NCI-H226 (cell line): ENCODE measurements at regions not wholly inside any gene's neighbourhood (a gene's known extent, or its start where the extent isn't known, plus 50 kb on each side); places are given as distances from the start of the nearest gene placed in this dataset.

Experiments
- DNase-seq: peaks from one replicate; pipeline ENCODE4 v3.0.0-alpha.2; 2015

DNA sequence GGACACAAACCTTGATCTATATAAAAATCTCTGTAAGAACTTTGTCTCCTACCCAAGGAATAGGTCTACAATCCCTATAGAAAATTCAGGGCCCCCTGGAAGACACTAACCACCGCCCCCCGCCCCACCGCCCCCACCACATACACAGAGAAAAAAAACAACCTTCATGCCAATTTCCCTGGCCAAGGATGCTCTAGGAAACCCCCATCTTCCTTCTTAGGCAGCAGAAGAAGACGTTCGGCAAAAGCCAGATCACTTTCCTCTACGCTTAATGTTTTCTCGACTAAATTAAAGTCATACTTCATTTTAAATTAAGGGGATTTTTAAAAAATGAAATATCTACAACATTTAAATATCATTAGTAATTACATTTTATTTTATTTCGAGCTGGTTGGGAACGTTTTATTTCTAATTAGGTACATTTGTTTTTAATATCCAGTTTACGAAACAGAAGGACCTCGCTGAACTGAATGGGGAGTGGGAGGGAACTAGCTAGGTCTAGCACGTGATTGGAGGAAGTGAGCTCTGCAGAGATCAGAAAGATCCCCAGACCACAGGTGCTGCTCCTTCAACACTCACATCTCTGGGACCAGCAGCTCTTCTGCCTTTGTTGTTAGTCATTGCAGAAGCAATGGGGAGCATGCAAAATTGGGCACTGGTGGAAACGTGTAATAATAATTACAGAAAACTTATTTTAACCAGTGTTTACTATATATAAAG lies 472.3 kb downstream of the MN1 start:
- no peak for DNase-seq

DNA sequence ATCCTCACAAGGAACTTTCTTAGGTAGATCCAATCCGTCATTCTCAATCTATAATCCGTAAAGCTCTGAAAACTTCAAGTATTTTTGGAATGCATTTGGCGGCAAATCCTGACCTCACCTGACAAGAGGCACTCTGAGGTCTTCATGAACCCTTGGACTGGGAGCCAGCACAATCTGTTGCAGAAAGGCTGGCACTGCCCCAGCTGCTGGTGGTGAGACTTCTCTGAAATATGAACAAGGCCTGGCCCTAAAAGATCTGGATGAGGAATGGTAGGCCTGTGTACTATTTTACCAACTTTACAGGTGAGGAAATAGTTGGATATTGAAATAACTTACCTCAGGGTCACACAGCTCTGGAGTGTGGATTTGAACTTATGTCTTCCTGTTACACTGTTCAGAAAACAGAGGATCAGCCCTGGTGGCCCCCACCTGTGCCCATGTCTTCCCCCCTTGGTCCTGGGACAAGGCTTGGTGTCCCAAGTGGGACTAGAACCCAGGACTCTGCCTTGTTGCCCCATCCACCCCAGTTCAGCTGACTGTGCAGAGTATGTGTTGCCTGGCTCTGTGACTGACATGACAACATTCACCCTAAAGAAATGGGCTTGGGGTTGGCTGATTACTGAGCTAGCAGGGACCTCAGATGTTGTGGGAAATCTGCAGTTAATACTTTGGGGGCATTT lies 471.4 kb downstream of the MN1 start:
- no peak for DNase-seq

DNA sequence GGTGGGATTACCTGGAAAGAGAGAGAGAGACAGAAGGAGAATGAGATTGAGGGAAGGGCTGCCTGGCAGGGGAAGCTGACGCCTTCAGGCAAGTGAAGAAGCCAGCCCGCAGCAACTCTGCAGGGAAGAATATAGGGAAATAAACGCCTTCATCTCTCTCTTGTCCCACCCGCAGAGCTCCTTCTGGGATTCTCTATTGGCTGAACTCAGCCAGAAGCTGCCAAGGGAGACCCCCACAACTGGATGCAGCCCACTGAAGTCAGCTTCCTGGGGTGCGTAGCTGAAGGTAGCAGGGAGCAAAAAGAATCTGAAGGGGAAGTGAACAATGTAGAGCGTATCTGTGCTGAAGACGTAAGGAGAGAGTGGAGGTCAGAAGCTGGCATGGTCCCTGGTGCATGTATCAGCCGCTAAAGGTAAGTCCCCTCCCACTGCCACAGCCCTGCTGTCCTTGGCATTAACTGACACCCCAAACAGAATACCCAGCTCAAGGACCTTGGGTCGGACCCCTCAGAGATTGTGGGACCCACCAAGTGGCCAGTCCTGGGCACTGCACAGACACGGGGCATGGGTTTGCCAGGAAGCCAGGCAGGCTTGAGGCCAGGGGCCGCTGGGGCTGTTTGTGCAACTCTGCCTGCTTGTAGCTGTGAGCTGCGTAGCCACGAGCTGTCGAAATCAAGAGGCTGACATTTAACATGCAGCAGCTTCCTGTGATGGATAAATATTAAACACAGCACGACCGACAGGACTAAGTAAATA lies 469.9 kb downstream of the MN1 start:
- DNase-seq: no peak

DNA sequence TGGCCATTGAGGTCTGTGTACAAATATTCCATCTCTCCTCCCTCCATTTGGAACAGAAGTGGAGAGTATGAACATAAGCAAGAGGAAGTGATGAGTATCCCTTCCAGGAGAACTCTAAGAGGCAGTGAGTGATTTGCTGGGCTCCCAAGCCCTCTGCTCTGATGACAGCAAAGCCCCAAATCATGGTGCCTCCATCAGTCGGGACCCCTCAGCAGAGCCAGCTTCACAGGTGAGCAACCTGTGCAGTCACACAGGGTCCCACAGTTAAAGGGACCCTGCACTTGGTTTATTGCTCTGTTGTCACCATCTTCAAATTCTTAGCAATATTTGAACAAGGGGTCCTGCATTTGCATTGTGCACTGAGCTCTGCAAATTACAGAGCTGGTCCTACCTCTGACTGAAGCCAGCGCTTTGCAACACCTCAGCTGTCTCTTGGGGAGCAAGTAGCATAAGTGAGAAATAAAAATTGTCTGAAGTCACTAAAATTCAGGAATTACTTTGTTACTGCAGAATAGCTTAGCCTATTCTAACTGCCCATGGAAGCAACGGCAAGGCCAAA lies 466.4 kb downstream of the MN1 start:
- DNase-seq: no peak

DNA sequence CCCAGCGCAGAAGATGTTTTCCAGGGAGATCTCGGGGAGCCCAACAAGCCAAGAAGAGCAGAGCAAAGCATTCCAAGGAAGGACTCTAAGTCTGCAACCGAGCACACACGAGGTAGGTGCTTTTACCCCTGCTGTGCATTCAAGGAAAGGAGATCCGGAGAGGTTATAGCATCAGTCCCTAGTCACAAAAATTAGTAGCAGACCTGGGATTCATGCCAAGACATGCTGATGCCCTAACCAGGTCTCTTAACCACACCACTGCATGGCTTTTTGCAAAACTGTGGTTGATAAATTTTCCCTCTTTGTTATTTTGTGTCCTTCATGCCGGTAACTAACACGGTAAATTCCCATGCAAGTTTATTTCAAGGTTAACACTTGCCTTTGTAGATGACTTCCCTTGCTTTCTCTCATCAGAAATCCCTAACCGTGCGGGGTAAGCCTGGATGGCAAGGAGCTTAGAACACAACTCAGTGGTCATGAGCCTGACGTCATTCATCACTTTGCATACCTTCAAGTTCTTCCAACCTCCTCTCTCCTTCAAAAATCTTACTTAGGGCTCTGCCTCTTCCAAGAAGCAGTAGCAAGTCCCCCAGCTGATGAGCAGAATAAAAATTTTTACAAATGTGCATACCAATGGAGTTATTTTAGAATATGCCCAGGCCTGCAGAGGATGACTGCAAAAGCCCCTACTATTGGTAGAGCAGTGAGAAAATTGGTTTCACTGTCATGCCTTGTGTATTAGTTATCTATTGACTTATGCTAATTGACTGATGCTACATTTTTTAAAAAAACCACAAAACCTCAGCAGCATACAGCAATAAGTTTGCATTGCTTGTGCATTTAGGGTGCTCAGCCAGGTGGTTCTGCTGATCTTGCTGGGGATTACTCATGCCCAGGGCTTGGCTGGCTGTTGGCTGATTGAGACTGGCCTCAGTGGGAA lies 465.1 kb downstream of the MN1 start:
- DNase-seq: no peak

DNA sequence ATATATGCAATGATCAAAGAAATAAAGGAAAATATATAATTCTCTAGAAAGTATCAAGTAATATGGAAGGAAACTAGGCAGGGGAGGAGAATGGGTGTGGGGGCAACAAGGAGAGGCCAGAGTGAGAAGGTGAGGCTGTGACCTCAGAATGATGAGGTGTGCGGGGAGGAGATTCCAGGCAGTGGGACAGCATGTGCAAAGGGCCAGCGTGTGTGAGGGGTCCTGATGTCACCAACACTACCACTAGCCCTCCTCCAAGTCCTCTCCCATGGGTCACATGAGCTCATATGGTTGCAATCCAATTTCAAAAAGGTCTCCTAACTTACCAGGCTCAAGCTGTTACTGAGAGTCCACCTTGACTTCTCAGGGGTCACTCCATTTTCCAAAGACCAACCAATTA lies 463.9 kb downstream of the MN1 start:
- DNase-seq: no peak

DNA sequence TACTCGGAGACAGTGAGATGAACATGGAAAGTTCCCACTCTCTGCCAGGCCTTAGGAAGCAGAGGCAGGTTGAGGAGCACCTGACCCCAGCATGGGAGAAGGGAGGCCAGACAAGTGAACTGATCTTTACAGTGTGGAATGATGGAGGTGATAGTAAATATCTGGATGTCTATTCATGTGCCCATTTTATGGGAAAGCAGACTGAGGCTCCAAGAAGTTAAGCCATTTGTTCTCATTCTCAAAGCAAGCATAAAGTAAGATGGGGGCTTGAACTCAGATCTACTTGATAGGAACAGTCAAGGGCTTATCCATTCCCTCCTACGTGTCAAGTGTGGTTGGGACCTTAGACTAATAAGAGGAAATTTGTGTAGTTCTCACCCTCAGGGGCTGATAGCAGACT lies 461.5 kb downstream of the MN1 start:
- DNase-seq: no peak

DNA sequence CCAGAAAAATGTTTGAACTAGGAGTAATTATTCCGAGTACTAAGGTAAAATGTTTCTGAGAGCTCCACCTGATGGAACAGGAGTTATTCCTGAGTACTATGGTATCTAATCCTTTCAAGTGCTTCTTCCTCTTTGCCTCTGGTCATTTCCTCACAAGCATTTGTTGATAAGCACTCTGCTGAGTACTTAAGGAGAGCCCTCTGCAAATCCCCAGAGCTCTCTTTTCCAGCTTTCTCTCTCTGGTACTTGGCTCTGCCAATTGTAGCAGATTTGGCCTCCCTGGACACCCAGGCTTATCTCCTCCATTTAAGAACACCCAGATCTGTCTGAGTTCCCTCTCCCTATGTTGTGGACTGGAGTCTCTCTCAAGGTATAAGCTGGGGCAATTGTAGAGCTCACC lies 457.0 kb downstream of the MN1 start:
- no peak for DNase-seq

DNA sequence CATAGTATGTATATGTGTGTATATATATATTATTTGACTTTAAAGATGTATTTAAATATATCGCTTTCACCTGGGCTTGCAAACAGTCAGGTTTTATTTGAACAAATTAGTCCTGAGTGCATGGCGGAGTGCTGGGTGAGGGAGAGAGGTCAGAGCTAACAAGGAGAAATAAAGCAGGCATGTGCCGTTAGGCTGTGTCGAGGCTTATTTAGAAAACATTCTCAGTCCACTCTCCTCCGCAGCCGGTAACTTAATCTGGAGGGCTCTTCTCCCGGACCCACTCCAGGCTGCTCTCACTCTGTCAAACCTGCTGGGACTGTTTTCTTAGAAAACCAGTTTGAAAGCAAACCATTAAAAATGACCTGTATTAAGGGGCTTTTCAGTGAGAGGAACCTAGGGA lies 455.9 kb downstream of the MN1 start:
- DNase-seq: no peak

DNA sequence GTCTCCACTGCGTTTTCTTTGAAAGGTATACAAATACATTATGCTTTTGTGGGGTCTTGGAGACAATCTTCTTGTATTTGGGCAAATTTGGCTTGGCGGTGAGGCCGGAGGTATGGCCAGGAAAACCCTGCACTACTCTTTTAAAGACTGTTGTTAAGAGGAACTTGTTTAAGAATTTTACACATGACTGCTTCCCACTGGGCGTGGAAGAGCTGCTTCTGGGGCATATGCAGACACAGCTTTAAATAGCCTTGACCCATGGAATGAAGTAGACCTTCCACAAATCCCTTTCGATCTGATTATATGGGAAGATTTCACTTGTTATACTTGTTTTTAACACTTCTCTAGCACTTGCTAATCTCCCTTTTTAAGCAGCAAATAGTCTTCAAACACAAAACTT lies 453.6 kb downstream of the MN1 start:
- DNase-seq: no peak

DNA sequence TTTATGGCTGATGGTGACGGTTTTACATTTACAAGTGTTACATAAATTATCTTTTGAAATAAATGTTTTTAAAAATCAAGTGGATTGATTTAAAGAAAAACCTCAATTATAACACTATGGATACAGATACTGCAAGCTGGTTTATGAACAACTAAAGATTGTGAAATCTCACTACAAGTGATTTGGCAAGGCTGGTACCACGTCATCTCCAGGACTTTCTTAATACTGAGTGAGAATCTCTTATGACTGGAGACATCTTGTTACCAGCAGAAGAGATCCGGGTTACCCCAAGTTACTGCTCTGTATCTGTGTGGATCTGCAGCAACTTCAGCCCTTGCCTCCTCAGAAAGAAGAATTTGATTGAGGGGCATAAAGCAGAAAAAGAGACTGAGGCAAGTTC lies 452.9 kb downstream of the MN1 start:
- DNase-seq: peak; percentile 67

DNA sequence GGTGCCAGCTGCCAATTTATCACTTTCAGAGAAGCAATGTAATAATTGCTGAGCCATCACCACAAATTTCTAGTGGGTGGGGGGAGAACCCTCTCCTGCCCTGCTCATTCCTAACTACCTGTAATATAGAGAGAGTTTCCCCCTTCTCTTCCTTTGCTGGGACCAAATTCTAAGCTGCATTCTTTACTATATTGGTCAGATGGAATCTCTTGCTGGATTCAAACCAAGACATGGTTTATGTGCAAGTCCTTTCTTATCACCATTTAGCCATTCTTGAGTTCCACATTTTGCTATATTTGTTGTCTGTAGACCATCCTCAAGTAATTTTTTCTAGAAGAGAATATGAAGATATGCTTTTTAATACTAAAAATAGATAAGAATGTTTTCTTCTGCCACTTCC lies 452.1 kb downstream of the MN1 start:
- DNase-seq: peak; percentile 81

DNA sequence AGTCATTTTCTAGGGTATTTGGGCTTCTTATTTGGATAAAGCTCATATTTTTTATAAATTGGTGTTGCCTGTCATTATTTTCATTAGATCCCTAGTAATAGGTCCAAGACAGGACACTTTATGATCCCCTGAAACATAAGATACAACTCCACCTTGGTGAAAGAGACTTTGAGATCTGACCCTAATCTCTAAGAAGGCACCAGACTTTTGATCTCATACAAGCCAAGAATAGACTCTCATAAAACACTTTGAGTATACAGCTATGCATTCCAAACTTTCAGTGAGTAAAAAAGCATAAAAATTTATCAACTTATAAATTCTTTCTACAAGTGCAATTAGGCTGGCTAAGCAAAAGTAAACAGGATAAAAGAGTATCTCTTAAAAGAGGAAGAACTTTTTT lies 451.2 kb downstream of the MN1 start:
- DNase-seq: no peak

DNA sequence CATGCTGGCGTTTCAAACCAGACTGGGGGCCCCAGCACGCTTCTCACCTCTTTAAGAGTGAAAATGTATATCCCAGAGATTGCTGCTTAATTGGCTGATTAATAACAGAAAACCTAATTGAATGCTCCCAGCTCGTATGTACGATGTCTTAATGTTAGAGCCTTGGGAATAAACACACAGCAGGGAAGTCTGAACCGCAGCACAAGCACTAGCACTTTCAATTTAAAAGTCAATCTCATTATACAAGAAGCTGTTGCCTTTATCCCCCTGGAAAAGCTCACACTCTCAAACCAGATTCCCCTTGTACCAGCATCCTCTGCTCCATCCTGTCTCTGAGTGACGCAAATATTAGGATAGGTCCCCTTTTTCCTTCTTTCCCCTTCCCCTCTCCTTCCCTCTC lies 449.1 kb downstream of the MN1 start:
- no peak for DNase-seq

DNA sequence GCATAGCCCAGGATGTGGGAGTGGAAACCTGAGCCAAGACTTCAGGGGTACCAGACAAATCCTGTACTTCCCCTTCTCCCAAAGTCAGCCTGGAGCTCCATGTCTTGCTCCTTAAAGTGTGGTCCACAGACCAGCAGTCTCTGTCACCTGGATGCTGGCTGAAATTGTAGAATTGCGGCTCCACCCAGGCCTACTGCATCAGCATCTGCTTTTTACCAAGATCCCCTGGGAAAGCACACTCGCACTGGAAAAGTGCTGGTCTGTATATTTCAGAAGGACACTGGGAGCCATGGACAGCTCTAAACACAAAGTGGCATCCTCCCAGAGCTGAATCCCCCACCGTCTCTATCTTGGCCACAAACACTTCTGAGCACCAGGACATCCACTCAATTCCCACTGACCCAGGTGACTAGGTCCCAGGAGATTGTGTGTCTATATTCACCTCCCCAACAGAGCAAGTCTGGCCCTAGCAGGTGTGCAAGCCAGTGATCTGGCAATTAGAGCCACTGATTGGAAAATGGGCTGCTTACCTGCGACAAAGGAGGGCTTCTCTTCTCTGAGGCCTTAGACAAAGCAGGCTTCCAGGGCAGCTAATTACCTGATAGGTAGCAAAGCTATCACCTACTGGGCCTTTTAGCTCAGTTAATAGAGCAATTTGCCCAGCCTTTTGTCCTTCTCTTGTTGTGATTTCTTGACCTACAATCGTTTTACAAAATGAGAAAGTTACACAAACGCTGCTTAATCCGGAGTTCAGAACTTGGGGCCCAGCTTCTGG lies 443.3 kb downstream of the MN1 start:
- DNase-seq: no peak

DNA sequence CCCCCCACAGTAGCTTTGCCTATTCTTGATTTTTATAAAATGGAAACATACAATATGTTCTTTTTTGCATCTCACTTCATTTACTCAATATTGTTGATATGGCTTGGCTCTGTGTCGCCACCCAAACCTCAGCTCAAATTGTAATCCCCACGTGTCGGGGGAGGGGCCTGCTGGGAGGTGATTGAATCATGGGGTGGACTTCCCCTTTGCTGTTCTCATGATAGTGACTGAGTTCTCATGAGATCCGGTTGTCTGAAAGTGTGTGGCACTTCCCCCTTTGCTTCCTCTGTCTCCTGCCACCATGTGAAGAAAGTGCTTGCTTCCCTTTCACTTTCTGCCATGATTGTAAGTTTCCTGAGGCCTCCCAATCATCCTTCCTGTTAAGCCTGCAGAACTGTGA lies 431.3 kb downstream of the MN1 start:
- DNase-seq: no peak

DNA sequence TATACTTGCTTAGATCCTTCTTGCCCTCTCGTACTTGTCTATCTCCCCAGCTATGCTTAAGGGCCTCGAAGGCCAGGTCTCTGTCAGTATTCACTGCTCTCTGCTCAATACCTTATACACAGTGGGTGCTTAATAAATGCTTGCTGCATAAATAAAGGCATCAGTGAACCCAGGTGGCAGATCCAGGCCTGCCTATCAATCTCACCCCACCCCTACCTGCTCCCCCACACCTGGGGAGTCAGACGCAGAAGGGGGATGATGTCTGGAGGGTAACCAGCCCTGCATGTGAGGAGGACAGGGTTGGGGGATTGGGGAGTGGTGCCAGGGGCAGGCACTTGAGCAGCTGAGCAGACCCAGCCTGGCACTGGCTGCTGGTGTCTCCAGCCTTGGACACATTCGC lies 430.6 kb downstream of the MN1 start:
- no peak for DNase-seq

DNA sequence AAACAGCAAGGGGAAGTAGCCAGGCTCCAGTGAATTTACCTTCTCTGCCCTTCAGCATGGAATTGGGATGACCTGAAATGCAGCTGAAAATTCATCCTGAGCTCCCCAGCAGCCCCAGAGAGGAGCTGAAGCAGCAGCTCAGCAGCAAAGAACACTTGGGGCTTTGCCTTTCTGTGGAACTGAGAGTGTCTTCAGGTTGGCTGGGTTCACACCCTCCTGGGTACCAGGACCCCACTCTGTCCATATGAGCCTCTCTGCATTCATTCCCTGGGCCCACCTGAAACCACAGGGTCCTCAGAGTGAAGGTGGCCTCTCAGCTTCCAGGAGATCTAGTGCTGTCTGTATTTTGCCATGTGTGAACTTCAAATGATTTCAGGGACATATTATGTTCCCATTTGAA lies 429.2 kb downstream of the MN1 start:
- DNase-seq: no peak

DNA sequence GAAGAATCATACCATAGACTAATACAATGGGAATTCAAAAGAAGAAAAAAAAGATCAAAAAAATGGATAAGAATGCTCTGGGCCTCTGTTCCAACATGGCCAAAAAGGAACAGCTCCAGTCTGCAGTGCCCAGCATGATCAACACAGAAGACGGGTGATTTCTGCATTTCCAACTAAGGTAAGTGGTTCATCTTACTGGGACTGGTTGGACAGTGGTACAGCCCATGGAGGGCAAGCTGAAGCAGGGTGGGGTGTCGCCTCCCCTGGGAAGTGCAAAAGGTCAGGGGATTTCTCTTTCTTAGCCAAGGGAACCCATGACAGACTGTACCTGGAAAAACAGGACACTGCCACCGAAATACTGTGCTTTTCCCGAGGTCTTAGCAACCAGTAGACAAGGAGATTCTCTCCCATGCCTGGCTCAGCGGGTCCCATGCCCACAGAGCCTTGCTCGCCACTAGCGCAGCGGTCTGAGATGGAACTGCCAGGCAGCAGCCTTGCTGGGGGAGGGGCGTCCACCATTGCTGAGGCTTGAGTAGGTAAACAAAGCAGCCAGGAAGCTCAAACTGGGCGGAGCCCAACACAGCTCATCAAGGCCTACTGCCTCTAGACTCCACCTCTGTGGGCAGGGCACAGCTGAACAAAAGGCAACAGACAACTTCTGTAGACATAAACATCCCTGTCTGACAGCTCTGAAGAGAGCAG lies 428.4 kb downstream of the MN1 start:
- no peak for DNase-seq

DNA sequence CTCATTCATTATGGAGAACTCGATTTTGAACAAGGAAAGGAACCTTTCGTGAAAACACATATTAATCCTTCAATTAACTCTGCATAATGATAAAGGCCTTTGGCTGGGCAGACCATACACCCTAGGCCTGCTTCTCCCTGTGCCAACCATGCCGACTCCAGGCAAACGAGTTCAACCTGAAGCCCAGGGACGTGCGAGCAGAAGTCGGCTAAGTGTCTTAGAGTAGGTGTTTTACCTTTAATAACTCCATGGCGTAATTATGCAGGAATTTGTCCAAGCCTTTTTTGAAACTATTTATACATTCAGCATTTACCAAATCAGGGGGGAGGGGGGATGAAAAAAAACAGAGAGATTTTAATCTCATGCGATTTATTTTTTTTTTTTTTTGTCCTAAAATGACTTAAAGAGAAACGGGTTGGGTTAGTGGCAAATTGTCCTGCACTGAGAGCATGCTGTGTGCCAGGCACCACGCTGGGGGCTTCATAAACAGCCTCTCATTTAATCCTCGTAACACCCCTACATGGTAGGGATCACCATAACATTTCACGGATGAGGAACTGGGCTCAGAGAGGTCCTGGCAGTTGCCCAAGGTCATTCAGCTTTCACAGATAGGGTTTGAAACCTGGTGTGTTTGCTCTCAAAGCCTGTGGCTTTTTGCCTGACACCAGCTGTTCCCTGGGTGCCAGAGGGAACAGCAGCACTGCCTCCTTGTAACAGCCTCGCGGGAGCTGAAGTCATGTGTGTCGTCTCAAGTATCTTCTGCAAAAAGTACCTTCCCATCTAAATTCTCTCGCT lies 423.9 kb downstream of the MN1 start:
- DNase-seq: no peak
